HL-60 (cell line): ENCODE measurements at regions not wholly inside any gene's neighbourhood (a gene's known extent, or its start where the extent isn't known, plus 50 kb on each side); places are given as distances from the start of the nearest gene placed in this dataset.

Experiments used
- GABPA ChIP-seq: IDR thresholded peaks from 2 replicates; pipeline ENCODE4 v1.6.1; 2012; ENCODE audit warnings: low read depth
- POLR2AphosphoS5 ChIP-seq: IDR thresholded peaks from 2 replicates; pipeline ENCODE4 v1.6.1; 2012; ENCODE audit warnings: low read depth
- REST ChIP-seq: IDR thresholded peaks from 2 replicates; pipeline ENCODE4 v1.6.1; 2012; ENCODE audit warnings: low read depth; ENCODE audit not compliant: insufficient replicate concordance
- TF ChIP-seq, protein P1 (sequence below): IDR thresholded peaks from one replicate; pipeline ENCODE4 v1.5.1; 2011; ENCODE audit warnings: low read length, control low read depth, inconsistent platforms; ENCODE audit not compliant: insufficient read depth

DNA sequence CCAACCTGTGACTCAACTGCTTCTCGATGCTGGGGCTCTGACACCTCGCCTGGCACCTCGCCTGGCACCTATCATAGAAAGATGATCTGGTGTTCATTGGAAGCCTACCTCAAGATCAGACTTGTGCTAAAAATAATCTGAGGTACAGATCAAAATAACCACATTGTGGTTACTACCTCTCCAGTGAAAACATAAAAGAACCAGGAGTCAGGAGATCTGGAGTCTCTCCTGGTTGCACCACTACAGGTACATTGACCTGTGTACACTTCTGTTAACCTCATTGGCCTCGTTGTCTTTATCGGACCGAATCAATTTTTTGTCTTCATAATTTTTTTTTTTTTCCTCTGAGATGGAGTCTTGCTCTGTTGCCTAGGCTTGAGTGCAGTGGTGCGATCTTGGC lies 695.9 kb downstream of the HDGFL1 start:
- TF ChIP-seq, protein P1, sequence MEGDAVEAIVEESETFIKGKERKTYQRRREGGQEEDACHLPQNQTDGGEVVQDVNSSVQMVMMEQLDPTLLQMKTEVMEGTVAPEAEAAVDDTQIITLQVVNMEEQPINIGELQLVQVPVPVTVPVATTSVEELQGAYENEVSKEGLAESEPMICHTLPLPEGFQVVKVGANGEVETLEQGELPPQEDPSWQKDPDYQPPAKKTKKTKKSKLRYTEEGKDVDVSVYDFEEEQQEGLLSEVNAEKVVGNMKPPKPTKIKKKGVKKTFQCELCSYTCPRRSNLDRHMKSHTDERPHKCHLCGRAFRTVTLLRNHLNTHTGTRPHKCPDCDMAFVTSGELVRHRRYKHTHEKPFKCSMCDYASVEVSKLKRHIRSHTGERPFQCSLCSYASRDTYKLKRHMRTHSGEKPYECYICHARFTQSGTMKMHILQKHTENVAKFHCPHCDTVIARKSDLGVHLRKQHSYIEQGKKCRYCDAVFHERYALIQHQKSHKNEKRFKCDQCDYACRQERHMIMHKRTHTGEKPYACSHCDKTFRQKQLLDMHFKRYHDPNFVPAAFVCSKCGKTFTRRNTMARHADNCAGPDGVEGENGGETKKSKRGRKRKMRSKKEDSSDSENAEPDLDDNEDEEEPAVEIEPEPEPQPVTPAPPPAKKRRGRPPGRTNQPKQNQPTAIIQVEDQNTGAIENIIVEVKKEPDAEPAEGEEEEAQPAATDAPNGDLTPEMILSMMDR: no peak
- TF ChIP-seq POLR2AphosphoS5 (no peak), GABPA (no peak), REST (no peak)
